Caco-2 (cell line): ENCODE measurements at regions not wholly inside any gene's neighbourhood (a gene's known extent, or its start where the extent isn't known, plus 50 kb on each side); places are given as distances from the start of the nearest gene placed in this dataset.

Experiments
- BruUV-seq: library from RNA; stranded (reverse); fragments of 400-500 nt; replicated peaks from 2 replicates; lab custom pipeline; 2021; lab: Mats Ljungman, UMichigan
- CTCF ChIA-PET: fragments of 300-600 bp; sonication (Branson Sonifier 250); formaldehyde crosslinking; loops from one replicate; lab custom pipeline; 2022; ENCODE audit warnings: antibody characterized with exemption; lab: Charles Lee
- POLR2A ChIA-PET: fragments of 300-600 bp; sonication (Branson Sonifier 250); formaldehyde crosslinking; loops from one replicate; lab custom pipeline; 2022; ENCODE audit warnings: antibody characterized with exemption; lab: Charles Lee
- DNase-seq, 2 experiments: peaks; one replicate each; pipeline versions ENCODE4 v3.0.0 to v3.0.0-alpha.2; 2020 to 2022
- H3K27me3 ChIP-seq: replicated peaks from 2 replicates; pipeline ENCODE4 v1.6.0; 2011; ENCODE audit warnings: low read length; ENCODE audit not compliant: control insufficient read depth, insufficient read depth
- H3K36me3 ChIP-seq: 2 replicates; pipeline ENCODE4 v1.5.1; 2011; ENCODE audit warnings: low read length; ENCODE audit not compliant: control insufficient read depth, insufficient read depth
- H3K4me1 ChIP-seq: fragments of 250-450 bp; sonication (Bioruptor Pico); 2 replicates; pipeline ENCODE4 v1.5.1; 2020; ENCODE audit warnings: mild to moderate bottlenecking
- H3K4me3 ChIP-seq: 2 replicates; pipeline ENCODE4 v1.5.1; 2011; ENCODE audit warnings: low read depth, mild to moderate bottlenecking, control low read depth, low read length
- H3K9me3 ChIP-seq: fragments of 250-450 bp; sonication (Bioruptor Pico); 2 replicates; pipeline ENCODE4 v1.5.1; 2020; ENCODE audit warnings: mild to moderate bottlenecking, moderate library complexity
- H3K27ac Mint-ChIP-seq: one replicate; pipeline ENCODE4 v1.8.0; 2022; ENCODE audit warnings: mixed read lengths; ENCODE audit not compliant: unreplicated experiment
- H3K27me3 Mint-ChIP-seq: one replicate; pipeline ENCODE4 v1.8.0; 2022; ENCODE audit warnings: mixed read lengths; ENCODE audit not compliant: insufficient read depth, unreplicated experiment
- H3K36me3 Mint-ChIP-seq: one replicate; pipeline ENCODE4 v1.8.0; 2022; ENCODE audit warnings: mild to moderate bottlenecking, mixed read lengths; ENCODE audit not compliant: insufficient read depth, unreplicated experiment
- H3K4me1 Mint-ChIP-seq: one replicate; pipeline ENCODE4 v1.8.0; 2022; ENCODE audit warnings: low read depth, mixed read lengths; ENCODE audit not compliant: unreplicated experiment
- H3K4me3 Mint-ChIP-seq: one replicate; pipeline ENCODE4 v1.8.0; 2022; ENCODE audit warnings: mild to moderate bottlenecking, moderate library complexity, mixed read lengths; ENCODE audit not compliant: unreplicated experiment
- H3K9me3 Mint-ChIP-seq: one replicate; pipeline ENCODE4 v1.8.0; 2022; ENCODE audit warnings: mixed read lengths; ENCODE audit not compliant: unreplicated experiment
- CTCF ChIP-seq, 2 experiments: fragments of 200-600 bp in 1 of 2; IDR thresholded peaks; 1 replicate in 1 of 2; 2 replicates in 1 of 2; pipeline versions ENCODE4 v1.5.1 to v1.8.0; 2011 to 2022; ENCODE audit warnings: antibody characterized with exemption in 1 of 2, control low read depth in 1 of 2, inconsistent platforms in 1 of 2, low read depth in 1 of 2, low read length in 1 of 2, mild to moderate bottlenecking in 1 of 2, moderate library complexity in 1 of 2; ENCODE audit not compliant: insufficient read depth in 1 of 2, severe bottlenecking in 1 of 2, unreplicated experiment in 1 of 2
- intact Hi-C: fragments of 100-400 bp; cut with micrococcal nuclease; formaldehyde crosslinking; loops from one replicate; pipeline ENCODE4 v1.10.0; 2022; ENCODE audit not compliant: unreplicated experiment

- Histone ChIP-seq H3K4me1 (no peaks in the 10 kb centered on the region), H3K36me3 (no peaks in the 10 kb centered on the region), H3K9me3 (no peaks in the 10 kb centered on the region), H3K4me3 (no peak overlapping the region), H3K27me3 (no peaks in the 10 kb centered on the region)
- Mint-ChIP-seq H3K27ac (no peak overlapping the region), H3K9me3 (no peaks in the 10 kb centered on the region), H3K36me3 (no peaks in the 10 kb centered on the region), H3K4me1 (no peaks in the 10 kb centered on the region), H3K27me3 (peaks cover 5% of the 10 kb centered on the region), H3K4me3 (no peak overlapping the region)
- TF ChIP-seq CTCF (IDR thresholded peaks at IDR 0.05; ENCODE audit: insufficient read depth in 1 of 2, low read depth in 1 of 2, low read length in 1 of 2, severe bottlenecking in 1 of 2, unreplicated experiment in 1 of 2), result no peak
- POLR2A ChIA-PET, result no interaction called here
- intact Hi-C loops, result no loop called here
- CTCF ChIA-PET, result interaction anchor here (1.3 kb wide), 1 partner anchor 374 kb away, joined by 5 read pairs; no protein-coding TSS in a partner anchor
- no peak for DNase-seq
- no TSS peak for BruUV-seq
Measured at GRCh38 chr15:46080016-46080415, 445.2 kb downstream of the SQOR start.

GRCh38 chr15:46088486-46089445 is 453.9 kb downstream of the SQOR start:
- H3K9me3 ChIP-seq, result no peaks in the 10 kb centered on the region
- Mint-ChIP-seq H3K36me3 (no peaks in the 10 kb centered on the region), H3K4me3 (no peak overlapping the region), H3K9me3 (no peaks in the 10 kb centered on the region), H3K27me3 (peaks cover 3% of the 10 kb centered on the region), H3K4me1 (no peaks in the 10 kb centered on the region), H3K27ac (no peak overlapping the region)
- no peak for TF ChIP-seq CTCF (IDR thresholded peaks at IDR 0.05; ENCODE audit: insufficient read depth in 1 of 2, low read depth in 1 of 2, low read length in 1 of 2, severe bottlenecking in 1 of 2, unreplicated experiment in 1 of 2)
- POLR2A ChIA-PET, result no interaction called here
- no peak overlapping the region for H3K4me3 ChIP-seq
- no TSS peak for BruUV-seq
- no peaks in the 10 kb centered on the region for H3K27me3 ChIP-seq
- no peaks in the 10 kb centered on the region for H3K4me1 ChIP-seq
- intact Hi-C loops, result no loop called here
- CTCF ChIA-PET, result no interaction called here
- DNase-seq, result no peak
- H3K36me3 ChIP-seq, result no peaks in the 10 kb centered on the region

GRCh38 chr15:46089467-46089935 is 454.7 kb downstream of the SQOR start:
- Histone ChIP-seq H3K4me1 (no peaks in the 10 kb centered on the region), H3K4me3 (no peak overlapping the region), H3K27me3 (no peaks in the 10 kb centered on the region), H3K36me3 (no peaks in the 10 kb centered on the region), H3K9me3 (no peaks in the 10 kb centered on the region)
- Mint-ChIP-seq H3K4me3 (no peak overlapping the region), H3K27me3 (peaks cover 2% of the 10 kb centered on the region), H3K4me1 (no peaks in the 10 kb centered on the region), H3K36me3 (no peaks in the 10 kb centered on the region), H3K27ac (no peak overlapping the region), H3K9me3 (no peaks in the 10 kb centered on the region)
- no TSS peak for BruUV-seq
- no peak for TF ChIP-seq CTCF (IDR thresholded peaks at IDR 0.05; ENCODE audit: insufficient read depth in 1 of 2, low read depth in 1 of 2, low read length in 1 of 2, severe bottlenecking in 1 of 2, unreplicated experiment in 1 of 2)
- no peak for DNase-seq
- POLR2A ChIA-PET, result no interaction called here
- CTCF ChIA-PET, result no interaction called here
- intact Hi-C loops, result no loop called here
